H9 (cell line): ENCODE measurements at regions not wholly inside any gene's neighbourhood (a gene's known extent, or its start where the extent isn't known, plus 50 kb on each side); places are given as distances from the start of the nearest gene placed in this dataset.

Source experiments
- DNase-seq: peaks from one replicate; pipeline ENCODE4 v3.0.0-alpha.2; 2017
- H2AFZ ChIP-seq: one replicate; pipeline ENCODE4 v1.6.1; 2013; ENCODE audit warnings: mild to moderate bottlenecking, low read length, control low read depth, moderate library complexity
- H2AK5ac ChIP-seq: 2 replicates; pipeline ENCODE4 v1.6.1; 2013; ENCODE audit warnings: low read length, control low read depth, mixed read lengths; ENCODE audit not compliant: insufficient read length
- H2BK120ac ChIP-seq: one replicate; pipeline ENCODE4 v1.6.1; 2013; ENCODE audit warnings: low read depth, mild to moderate bottlenecking, low read length, control low read depth, inconsistent platforms; ENCODE audit not compliant: poor library complexity, severe bottlenecking
- H2BK12ac ChIP-seq: 2 replicates; pipeline ENCODE4 v1.6.1; 2013; ENCODE audit warnings: low read length, control low read depth, mixed read lengths, low read depth; ENCODE audit not compliant: insufficient read length
- H2BK15ac ChIP-seq: 2 replicates; pipeline ENCODE4 v1.6.1; 2013; ENCODE audit warnings: low read depth, low read length, control low read depth
- H2BK20ac ChIP-seq: one replicate; pipeline ENCODE4 v1.6.1; 2013; ENCODE audit warnings: low read depth, mild to moderate bottlenecking, low read length, control low read depth, inconsistent platforms; ENCODE audit not compliant: poor library complexity, severe bottlenecking
- H2BK5ac ChIP-seq: 2 replicates; pipeline ENCODE4 v1.6.1; 2013; ENCODE audit warnings: low read length, control low read depth, mixed read lengths; ENCODE audit not compliant: insufficient read length
- H3K14ac ChIP-seq: 2 replicates; pipeline ENCODE4 v1.6.1; 2013; ENCODE audit warnings: low read length, control low read depth; ENCODE audit not compliant: insufficient read depth
- H3K18ac ChIP-seq: 2 replicates; pipeline ENCODE4 v1.6.1; 2013; ENCODE audit warnings: low read depth, mild to moderate bottlenecking, mixed read lengths, low read length, control low read depth; ENCODE audit not compliant: insufficient read length
- H3K23ac ChIP-seq: 2 replicates; pipeline ENCODE4 v1.6.1; 2013; ENCODE audit warnings: low read length, control low read depth, mixed read lengths, low read depth; ENCODE audit not compliant: insufficient read length
- H3K23me2 ChIP-seq: 2 replicates; pipeline ENCODE4 v1.6.1; 2013; ENCODE audit warnings: low read depth, mild to moderate bottlenecking, mixed read lengths, low read length, control low read depth; ENCODE audit not compliant: insufficient read length, poor library complexity, severe bottlenecking
- H3K27ac ChIP-seq: 2 replicates; pipeline ENCODE4 v1.5.1; 2013; ENCODE audit warnings: low read length, control low read depth, mixed read lengths, low read depth; ENCODE audit not compliant: insufficient read length
- H3K27me3 ChIP-seq: 2 replicates; pipeline ENCODE4 v1.6.1; 2013; ENCODE audit warnings: low read length, control low read depth, inconsistent platforms; ENCODE audit not compliant: insufficient read depth
- H3K4ac ChIP-seq: 2 replicates; pipeline ENCODE4 v1.6.1; 2013; ENCODE audit warnings: low read depth, mild to moderate bottlenecking, control low read depth, inconsistent platforms, low read length, moderate library complexity
- H3K4me1 ChIP-seq: 2 replicates; pipeline ENCODE4 v1.6.1; 2013; ENCODE audit warnings: low read length, control low read depth, inconsistent platforms; ENCODE audit not compliant: insufficient read depth
- H3K4me2 ChIP-seq: 2 replicates; pipeline ENCODE4 v1.6.1; 2013; ENCODE audit warnings: low read length, control low read depth, mixed read lengths; ENCODE audit not compliant: insufficient read length, insufficient read depth
- H3K56ac ChIP-seq: 2 replicates; pipeline ENCODE4 v1.6.1; 2013; ENCODE audit warnings: low read depth, mild to moderate bottlenecking, mixed read lengths, low read length, control low read depth; ENCODE audit not compliant: insufficient read length
- H3K79me1 ChIP-seq: 2 replicates; pipeline ENCODE4 v1.6.1; 2013; ENCODE audit warnings: low read depth, mild to moderate bottlenecking, moderate library complexity, low read length, control low read depth, inconsistent platforms; ENCODE audit not compliant: insufficient read depth, poor library complexity, severe bottlenecking
- H3K79me2 ChIP-seq: 2 replicates; pipeline ENCODE4 v1.6.1; 2013; ENCODE audit warnings: low read length, control low read depth, inconsistent platforms; ENCODE audit not compliant: insufficient read depth
- H3K9ac ChIP-seq: 2 replicates; pipeline ENCODE4 v1.6.1; 2013; ENCODE audit warnings: low read length, control low read depth, mixed read lengths; ENCODE audit not compliant: insufficient read length; ENCODE audit errors: extremely low read depth
- H3K9me3 ChIP-seq: one replicate; pipeline ENCODE4 v1.6.1; 2013; ENCODE audit warnings: low read depth, low read length, inconsistent platforms; ENCODE audit not compliant: control insufficient read depth
- H3T11ph ChIP-seq: one replicate; pipeline ENCODE4 v1.6.1; 2013; ENCODE audit warnings: mild to moderate bottlenecking, low read length, control low read depth, inconsistent platforms
- H4K20me1 ChIP-seq: one replicate; pipeline ENCODE4 v1.6.1; 2013; ENCODE audit not compliant: control insufficient read depth, insufficient read length, insufficient read depth
- H4K5ac ChIP-seq: 2 replicates; pipeline ENCODE4 v1.6.1; 2013; ENCODE audit warnings: low read depth, mild to moderate bottlenecking, mixed read lengths, low read length, control low read depth; ENCODE audit not compliant: insufficient read length
- H4K8ac ChIP-seq: replicated peaks from 2 replicates; pipeline ENCODE4 v1.6.1; 2013; ENCODE audit warnings: low read length, control low read depth, mixed read lengths, low read depth; ENCODE audit not compliant: insufficient read length
- H4K91ac ChIP-seq: 2 replicates; pipeline ENCODE4 v1.6.1; 2013; ENCODE audit warnings: low read depth, mild to moderate bottlenecking, moderate library complexity, mixed read lengths, low read length, control low read depth; ENCODE audit not compliant: insufficient read length
- H3K27ac Mint-ChIP-seq, 3 experiments: 2 replicates in 2 of 3; 3 replicates in 1 of 3; pipeline ENCODE4 v1.8.0; 2020 to 2021; ENCODE audit warnings: mixed read lengths in 3 of 3, mild to moderate bottlenecking in 1 of 3, moderate library complexity in 1 of 3
- H3K27me3 Mint-ChIP-seq: 2 replicates; pipeline ENCODE4 v1.8.0; 2021; ENCODE audit warnings: low read depth, mild to moderate bottlenecking, moderate library complexity, mixed read lengths
- H3K36me3 Mint-ChIP-seq, 3 experiments: 2 replicates in 2 of 3; 3 replicates in 1 of 3; pipeline ENCODE4 v1.8.0; 2020 to 2021; ENCODE audit warnings: low read depth in 3 of 3, mixed read lengths in 3 of 3; ENCODE audit not compliant: insufficient read depth in 1 of 3
- H3K4me1 Mint-ChIP-seq, 2 experiments: 2 replicates each; pipeline ENCODE4 v1.8.0; 2020; ENCODE audit warnings: mixed read lengths in 2 of 2
- H3K4me3 Mint-ChIP-seq, 2 experiments: 2 replicates in 1 of 2; 3 replicates in 1 of 2; pipeline ENCODE4 v1.8.0; 2020 to 2021; ENCODE audit warnings: mild to moderate bottlenecking in 2 of 2, mixed read lengths in 2 of 2, moderate library complexity in 1 of 2
- H3K9me3 Mint-ChIP-seq, 2 experiments: 2 replicates in 1 of 2; 3 replicates in 1 of 2; pipeline ENCODE4 v1.8.0; 2020; ENCODE audit warnings: mild to moderate bottlenecking in 2 of 2, mixed read lengths in 2 of 2, moderate library complexity in 1 of 2
- WGBS: extraction: QIAGEN DNeasy Blood & Tissue Kit; methylation state at CpG from one replicate; pipeline ENCODE4 v1.1.7; 2013; ENCODE audit warnings: missing lambda C conversion rate, low lambda C conversion rate, mixed read lengths; ENCODE audit not compliant: insufficient read length; ENCODE audit errors: extremely low coverage; 5-methylcytosine and 5-hydroxymethylcytosine counted together
- TF ChIP-seq, protein P1 (sequence below): fragments of 200-600 bp; sonication (generic); conservative IDR thresholded peaks from 3 replicates; pipeline ENCODE4 v1.8.0; 2021; ENCODE audit warnings: antibody characterized with exemption, mild to moderate bottlenecking

DNA sequence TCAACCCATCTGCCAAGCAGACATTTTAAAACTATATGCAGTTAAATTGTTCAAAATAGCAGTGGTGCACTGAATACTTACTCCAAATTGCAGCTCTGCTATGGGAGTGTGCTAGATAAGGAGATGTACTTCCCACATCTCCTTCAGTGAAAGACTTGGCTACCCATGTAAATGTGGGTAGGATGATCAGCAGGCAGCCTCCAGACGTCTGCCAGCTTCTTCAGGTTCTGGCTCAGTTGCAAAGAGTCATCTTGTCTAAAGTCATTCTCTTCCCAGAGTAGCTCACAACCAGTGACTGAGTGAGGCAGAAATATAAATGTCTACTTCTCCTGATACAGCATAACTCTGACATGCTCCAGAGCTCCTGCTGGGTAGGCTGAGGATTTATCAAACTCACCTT, 1050.0 kb upstream of the CDH10 start:
- no CpG with 5 or more reads among the region's 1 CpG for WGBS
- H3K36me3 Mint-ChIP-seq, result no peaks in the 10 kb centered on the region

More for the DNA sequence above, 1050.0 kb upstream of the CDH10 start:
- H3K27me3 ChIP-seq, result no peaks in the 10 kb centered on the region
- H2BK5ac ChIP-seq, result no peak overlapping the region
- no peak overlapping the region for H4K91ac ChIP-seq
- no peak overlapping the region for H3K27ac ChIP-seq
- H3K18ac ChIP-seq, result no peak overlapping the region
- H3K23me2 ChIP-seq, result no peaks in the 10 kb centered on the region
- H4K20me1 ChIP-seq, result no peaks in the 10 kb centered on the region
- no peak overlapping the region for H3K9ac ChIP-seq
- Mint-ChIP-seq H3K27me3 (no peaks in the 10 kb centered on the region), H3K9me3 (no peaks in the 10 kb centered on the region), H3K4me3 (no peak overlapping the region), H3K4me1 (no peaks in the 10 kb centered on the region), H3K27ac (no peak overlapping the region)
- H2AFZ ChIP-seq, result no peak overlapping the region
- H3K79me2 ChIP-seq, result no peaks in the 10 kb centered on the region
- H2BK20ac ChIP-seq, result no peak overlapping the region
- H2BK12ac ChIP-seq, result no peak overlapping the region
- H3K79me1 ChIP-seq, result no peaks in the 10 kb centered on the region
- TF ChIP-seq, protein P1, sequence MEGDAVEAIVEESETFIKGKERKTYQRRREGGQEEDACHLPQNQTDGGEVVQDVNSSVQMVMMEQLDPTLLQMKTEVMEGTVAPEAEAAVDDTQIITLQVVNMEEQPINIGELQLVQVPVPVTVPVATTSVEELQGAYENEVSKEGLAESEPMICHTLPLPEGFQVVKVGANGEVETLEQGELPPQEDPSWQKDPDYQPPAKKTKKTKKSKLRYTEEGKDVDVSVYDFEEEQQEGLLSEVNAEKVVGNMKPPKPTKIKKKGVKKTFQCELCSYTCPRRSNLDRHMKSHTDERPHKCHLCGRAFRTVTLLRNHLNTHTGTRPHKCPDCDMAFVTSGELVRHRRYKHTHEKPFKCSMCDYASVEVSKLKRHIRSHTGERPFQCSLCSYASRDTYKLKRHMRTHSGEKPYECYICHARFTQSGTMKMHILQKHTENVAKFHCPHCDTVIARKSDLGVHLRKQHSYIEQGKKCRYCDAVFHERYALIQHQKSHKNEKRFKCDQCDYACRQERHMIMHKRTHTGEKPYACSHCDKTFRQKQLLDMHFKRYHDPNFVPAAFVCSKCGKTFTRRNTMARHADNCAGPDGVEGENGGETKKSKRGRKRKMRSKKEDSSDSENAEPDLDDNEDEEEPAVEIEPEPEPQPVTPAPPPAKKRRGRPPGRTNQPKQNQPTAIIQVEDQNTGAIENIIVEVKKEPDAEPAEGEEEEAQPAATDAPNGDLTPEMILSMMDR, result no peak
- H4K5ac ChIP-seq, result no peak overlapping the region
- H2BK15ac ChIP-seq, result no peak overlapping the region
- H3K9me3 ChIP-seq, result no peaks in the 10 kb centered on the region
- no peak overlapping the region for H3K4ac ChIP-seq
- no peak overlapping the region for H2BK120ac ChIP-seq
- DNase-seq, result no peak
- H3K23ac ChIP-seq, result no peak overlapping the region
- H2AK5ac ChIP-seq, result no peak overlapping the region
- H3K56ac ChIP-seq, result no peak overlapping the region
- no peak overlapping the region for H4K8ac ChIP-seq
- no peak overlapping the region for H3K14ac ChIP-seq
- H3K4me2 ChIP-seq, result no peak overlapping the region
- H3T11ph ChIP-seq, result no peak overlapping the region
- no peaks in the 10 kb centered on the region for H3K4me1 ChIP-seq
